ENCODE measurements at regions not wholly inside any gene's neighbourhood (a gene's known extent, or its start where the extent isn't known, plus 50 kb on each side); places are given as distances from the start of the nearest gene placed in this dataset.
"Not testable (repeated sequence)": the region's sequence is repeated elsewhere in the genome, so short reads cannot be mapped to it uniquely, and the experiment has no call there.

- Mint-ChIP-seq H3K4me3 (no peak overlapping the region), H3K4me1 (peaks cover 15 to 17% of the 10 kb centered on the region in 2 experiments), H3K36me3 (ENCODE audit: insufficient read depth in 1 of 3, low read depth in 3 of 3) (no peaks in the 10 kb centered on the region), H3K27me3 (ENCODE audit: low read depth) (peaks cover 12% of the 10 kb centered on the region), H3K9me3 (peaks cover 0 to 2% of the 10 kb centered on the region in 2 experiments; a peak in 2 of 5 replicates), H3K27ac (peak overlapping the region in 1 of 3 experiments; percentile 20; a peak in 2 of 7 replicates)
- Histone ChIP-seq H3K14ac (ENCODE audit: insufficient read depth, low read length) (no peak overlapping the region), H3K79me2 (ENCODE audit: insufficient read depth, low read length) (no peaks in the 10 kb centered on the region), H2AK5ac (ENCODE audit: insufficient read length, low read length) (no peak overlapping the region), H2BK5ac (ENCODE audit: insufficient read length, low read length) (no peak overlapping the region), H4K5ac (ENCODE audit: insufficient read length, low read depth, low read length) (no peak overlapping the region), H3K27ac (ENCODE audit: insufficient read length, low read depth, low read length) (no peak overlapping the region), H3K4me1 (ENCODE audit: insufficient read depth, low read length) (peaks cover 5% of the 10 kb centered on the region; the same call in 1 of the 2 replicates), H2BK20ac (ENCODE audit: low read depth, low read length, poor library complexity, severe bottlenecking) (no peak overlapping the region), H3K56ac (ENCODE audit: insufficient read length, low read depth, low read length) (no peak overlapping the region), H3K4me2 (ENCODE audit: insufficient read depth, insufficient read length, low read length) (no peak overlapping the region), H3K18ac (ENCODE audit: insufficient read length, low read depth, low read length) (no peak overlapping the region), H3K79me1 (ENCODE audit: insufficient read depth, low read depth, low read length, poor library complexity, severe bottlenecking) (no peaks in the 10 kb centered on the region), H2BK15ac (ENCODE audit: low read depth, low read length) (no peak overlapping the region), H3K27me3 (ENCODE audit: insufficient read depth, low read length) (no peaks in the 10 kb centered on the region), H4K20me1 (ENCODE audit: control insufficient read depth, insufficient read depth, insufficient read length) (no peaks in the 10 kb centered on the region), H2AFZ (ENCODE audit: low read length) (no peak overlapping the region), H4K91ac (ENCODE audit: insufficient read length, low read depth, low read length) (no peak overlapping the region), H3K23ac (ENCODE audit: insufficient read length, low read depth, low read length) (no peak overlapping the region), H3K4ac (ENCODE audit: low read depth, low read length) (no peak overlapping the region), H3T11ph (ENCODE audit: low read length) (no peak overlapping the region), H2BK12ac (ENCODE audit: insufficient read length, low read depth, low read length) (no peak overlapping the region), H3K9ac (ENCODE audit: extremely low read depth, insufficient read length, low read length) (no peak overlapping the region), H3K9me3 (ENCODE audit: control insufficient read depth, low read depth, low read length) (no peaks in the 10 kb centered on the region), H2BK120ac (ENCODE audit: low read depth, low read length, poor library complexity, severe bottlenecking) (no peak overlapping the region), H4K8ac (replicated peaks; ENCODE audit: insufficient read length, low read depth, low read length) (no peak overlapping the region), H3K23me2 (ENCODE audit: insufficient read length, low read depth, low read length, poor library complexity, severe bottlenecking) (no peaks in the 10 kb centered on the region)
- DNase-seq = no peak
- TF ChIP-seq CTCF (conservative IDR thresholded peaks at IDR 0.05) = no peak
- WGBS (ENCODE audit: extremely low coverage, insufficient read length, low lambda C conversion rate) = no CpG with 5 or more reads among the region's 1 CpG
Observed at GRCh38 chr4:75391489-75392166, 122.6 kb downstream of the RCHY1 start.

GRCh38 chr4:75386426-75386825 is 127.8 kb downstream of the RCHY1 start:
- H4K20me1 ChIP-seq (ENCODE audit: control insufficient read depth, insufficient read depth, insufficient read length); H2BK5ac ChIP-seq (ENCODE audit: insufficient read length, low read length); DNase-seq; H3K4me2 ChIP-seq (ENCODE audit: insufficient read depth, insufficient read length, low read length); H3K56ac ChIP-seq (ENCODE audit: insufficient read length, low read depth, low read length); H3K14ac ChIP-seq (ENCODE audit: insufficient read depth, low read length); H3T11ph ChIP-seq (ENCODE audit: low read length); H3K4me1 ChIP-seq (ENCODE audit: insufficient read depth, low read length); H3K27ac ChIP-seq (ENCODE audit: insufficient read length, low read depth, low read length); H3K9me3 ChIP-seq (ENCODE audit: control insufficient read depth, low read depth, low read length); H2AK5ac ChIP-seq (ENCODE audit: insufficient read length, low read length); H4K5ac ChIP-seq (ENCODE audit: insufficient read length, low read depth, low read length); H3K4me1 Mint-ChIP-seq; H3K36me3 Mint-ChIP-seq (ENCODE audit: insufficient read depth in 1 of 3, low read depth in 3 of 3); H3K27me3 Mint-ChIP-seq (ENCODE audit: low read depth); H3K27me3 ChIP-seq (ENCODE audit: insufficient read depth, low read length); H4K8ac ChIP-seq (replicated peaks; ENCODE audit: insufficient read length, low read depth, low read length); H3K4ac ChIP-seq (ENCODE audit: low read depth, low read length); H4K91ac ChIP-seq (ENCODE audit: insufficient read length, low read depth, low read length); H3K79me1 ChIP-seq (ENCODE audit: insufficient read depth, low read depth, low read length, poor library complexity, severe bottlenecking); H2BK20ac ChIP-seq (ENCODE audit: low read depth, low read length, poor library complexity, severe bottlenecking); H3K23me2 ChIP-seq (ENCODE audit: insufficient read length, low read depth, low read length, poor library complexity, severe bottlenecking); H2BK15ac ChIP-seq (ENCODE audit: low read depth, low read length); H3K79me2 ChIP-seq (ENCODE audit: insufficient read depth, low read length); H3K9me3 Mint-ChIP-seq; H2AFZ ChIP-seq (ENCODE audit: low read length); H3K23ac ChIP-seq (ENCODE audit: insufficient read length, low read depth, low read length); H2BK12ac ChIP-seq (ENCODE audit: insufficient read length, low read depth, low read length); H3K9ac ChIP-seq (ENCODE audit: extremely low read depth, insufficient read length, low read length); H3K4me3 Mint-ChIP-seq; H3K27ac Mint-ChIP-seq: not testable (repeated sequence)
- Histone ChIP-seq H2BK120ac (ENCODE audit: low read depth, low read length, poor library complexity, severe bottlenecking) (peak overlapping the region; percentile 23), H3K18ac (ENCODE audit: insufficient read length, low read depth, low read length) (peak overlapping the region; percentile 64)
- WGBS (ENCODE audit: extremely low coverage, insufficient read length, low lambda C conversion rate) = no CpG with 5 or more reads among the region's 12 CpGs

All from H9 (cell line).